SK-N-MC (cell line): ENCODE measurements at regions not wholly inside any gene's neighbourhood (a gene's known extent, or its start where the extent isn't known, plus 50 kb on each side); places are given as distances from the start of the nearest gene placed in this dataset.

Experiments
- EZH2 ChIP-seq: fragments of 200-600 bp; sonication (generic); IDR thresholded peaks from one replicate; pipeline ENCODE4 v1.6.1; 2017; ENCODE audit warnings: antibody characterized with exemption
- FOXP2 ChIP-seq: optimal IDR thresholded peaks from 2 replicates; pipeline ENCODE3; 2011; ENCODE audit warnings: mild to moderate bottlenecking, moderate library complexity; ENCODE audit not compliant: insufficient read depth; ENCODE audit errors: extremely low read length, control extremely low read depth
- POLR2AphosphoS5 ChIP-seq: IDR thresholded peaks from 2 replicates; pipeline ENCODE4 v1.6.1; 2012; ENCODE audit warnings: mild to moderate bottlenecking, low read depth, low read length, borderline replicate concordance

- TF ChIP-seq POLR2AphosphoS5 (no peak), EZH2 (no peak), FOXP2 (no peak)
These were observed 327.4 kb upstream of the MAP3K7 start for GRCh38 chr6:90914312-90914711.
